ENCODE measurements at regions not wholly inside any gene's neighbourhood (a gene's known extent, or its start where the extent isn't known, plus 50 kb on each side); places are given as distances from the start of the nearest gene placed in this dataset.

GRCh38 chr14:81889529-81889928 lies 355.9 kb upstream of the SEL1L start:
- TF ChIP-seq CTCF (IDR thresholded peaks at IDR 0.05), result no peak
- TF ChIP-seq EP300 (IDR thresholded peaks at IDR 0.05), result no peak
- no peak for TF ChIP-seq POLR2A (IDR thresholded peaks at IDR 0.05; ENCODE audit: low read length)
- TF ChIP-seq PHF8 (IDR thresholded peaks at IDR 0.05; ENCODE audit: borderline replicate concordance, low read depth), result no peak
- no peak for TF ChIP-seq BHLHE40 (IDR thresholded peaks at IDR 0.05; ENCODE audit: low read depth, low read length)
- TF ChIP-seq JUN (IDR thresholded peaks at IDR 0.05), result no peak
